DND-41 (cell line): ENCODE measurements at regions not wholly inside any gene's neighbourhood (a gene's known extent, or its start where the extent isn't known, plus 50 kb on each side); places are given as distances from the start of the nearest gene placed in this dataset.

ENCODE experiments used
- ATAC-seq: fragments of 200-7000 bp; cut with Tn5 transposase; 3 replicates; pipeline ENCODE4 v1.9.1; 2021; ENCODE audit warnings: low read depth; ENCODE audit not compliant: insufficient read depth
- DNase-seq: peaks from one replicate; pipeline ENCODE4 v3.0.0-alpha.2; 2020
- H2AFZ ChIP-seq: 2 replicates; pipeline ENCODE4 v1.6.0; 2012; ENCODE audit warnings: low read depth, low read length
- H3K27ac ChIP-seq: 2 replicates; pipeline ENCODE4 v1.5.1; 2012; ENCODE audit warnings: low read length, inconsistent platforms
- H3K27me3 ChIP-seq: fragments of 200-600 bp; sonication (generic); 2 replicates; pipeline ENCODE4 v1.6.0; 2012; ENCODE audit warnings: low read length, mild to moderate bottlenecking, inconsistent platforms; ENCODE audit not compliant: insufficient read depth, poor library complexity
- H3K36me3 ChIP-seq: 2 replicates; pipeline ENCODE4 v1.5.1; 2012; ENCODE audit warnings: low read length, inconsistent platforms; ENCODE audit not compliant: insufficient read depth
- H3K4me1 ChIP-seq: 2 replicates; pipeline ENCODE4 v1.5.1; 2012; ENCODE audit warnings: mild to moderate bottlenecking, low read length; ENCODE audit not compliant: insufficient read depth
- H3K4me2 ChIP-seq: 2 replicates; pipeline ENCODE4 v1.6.0; 2012; ENCODE audit warnings: mild to moderate bottlenecking, moderate library complexity, low read length, inconsistent platforms; ENCODE audit not compliant: insufficient read depth
- H3K4me3 ChIP-seq, 2 experiments: fragments of 200-600 bp in 1 of 2; shearing (Covaris generic) in 1 of 2; 2 replicates each; pipeline ENCODE4 v1.5.1; 2012 to 2016; ENCODE audit warnings: inconsistent platforms in 2 of 2, low read length in 2 of 2, mild to moderate bottlenecking in 2 of 2, low read depth in 1 of 2, moderate library complexity in 1 of 2
- H3K79me2 ChIP-seq: 2 replicates; pipeline ENCODE4 v1.6.0; 2012; ENCODE audit warnings: low read length, inconsistent platforms; ENCODE audit not compliant: insufficient read depth
- H3K9ac ChIP-seq: 2 replicates; pipeline ENCODE4 v1.6.0; 2012; ENCODE audit warnings: low read depth, mild to moderate bottlenecking, inconsistent platforms, low read length, moderate library complexity
- H3K9me3 ChIP-seq: 2 replicates; pipeline ENCODE4 v1.5.1; 2012; ENCODE audit warnings: low read length, moderate library complexity, mild to moderate bottlenecking, inconsistent platforms; ENCODE audit not compliant: insufficient read depth, severe bottlenecking
- H4K20me1 ChIP-seq: 2 replicates; pipeline ENCODE4 v1.6.0; 2012; ENCODE audit warnings: low read length; ENCODE audit not compliant: insufficient read depth
- EZH2 ChIP-seq: IDR thresholded peaks from 3 replicates; pipeline ENCODE4 v1.6.1; 2012; ENCODE audit warnings: borderline replicate concordance, low read depth, mild to moderate bottlenecking, moderate library complexity, low read length, inconsistent platforms; ENCODE audit not compliant: severe bottlenecking
- TF ChIP-seq, protein P1 (sequence below): IDR thresholded peaks from 2 replicates; pipeline ENCODE4 v1.5.1; 2012; ENCODE audit warnings: borderline replicate concordance, low read length, moderate library complexity, mild to moderate bottlenecking; ENCODE audit not compliant: poor library complexity, severe bottlenecking; ENCODE audit errors: extremely low read depth

DNA sequence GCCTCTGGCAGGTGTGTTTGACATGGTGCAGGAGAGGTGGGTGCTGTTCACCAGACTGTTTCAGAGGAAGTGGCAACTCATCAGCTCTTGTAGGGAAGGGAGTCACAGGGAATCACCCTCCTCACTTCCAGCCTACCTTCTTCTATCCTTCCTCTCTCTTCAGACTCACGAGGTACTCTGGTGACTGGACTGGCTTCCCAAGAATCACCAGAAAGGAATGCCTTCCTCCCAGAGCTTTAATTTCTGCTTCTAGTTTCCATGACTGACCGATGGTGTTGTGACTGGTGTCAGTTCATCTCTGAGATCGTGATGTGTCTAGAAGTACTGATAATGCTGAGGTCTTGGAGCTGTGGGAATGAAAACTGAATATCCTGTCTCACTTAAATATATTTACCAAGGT is 247.3 kb downstream of the KCTD12 start:
- Histone ChIP-seq H3K79me2 (no peaks in the 10 kb centered on the region), H2AFZ (no peak overlapping the region), H3K36me3 (no peaks in the 10 kb centered on the region), H3K9ac (no peak overlapping the region), H3K27ac (no peak overlapping the region), H3K9me3 (no peaks in the 10 kb centered on the region), H3K27me3 (no peaks in the 10 kb centered on the region), H3K4me1 (no peaks in the 10 kb centered on the region), H3K4me2 (no peak overlapping the region), H4K20me1 (no peaks in the 10 kb centered on the region), H3K4me3 (no peak overlapping the region)
- DNase-seq, result no peak
- ATAC-seq, result no peak
- no peak for TF ChIP-seq EZH2
- TF ChIP-seq, protein P1, sequence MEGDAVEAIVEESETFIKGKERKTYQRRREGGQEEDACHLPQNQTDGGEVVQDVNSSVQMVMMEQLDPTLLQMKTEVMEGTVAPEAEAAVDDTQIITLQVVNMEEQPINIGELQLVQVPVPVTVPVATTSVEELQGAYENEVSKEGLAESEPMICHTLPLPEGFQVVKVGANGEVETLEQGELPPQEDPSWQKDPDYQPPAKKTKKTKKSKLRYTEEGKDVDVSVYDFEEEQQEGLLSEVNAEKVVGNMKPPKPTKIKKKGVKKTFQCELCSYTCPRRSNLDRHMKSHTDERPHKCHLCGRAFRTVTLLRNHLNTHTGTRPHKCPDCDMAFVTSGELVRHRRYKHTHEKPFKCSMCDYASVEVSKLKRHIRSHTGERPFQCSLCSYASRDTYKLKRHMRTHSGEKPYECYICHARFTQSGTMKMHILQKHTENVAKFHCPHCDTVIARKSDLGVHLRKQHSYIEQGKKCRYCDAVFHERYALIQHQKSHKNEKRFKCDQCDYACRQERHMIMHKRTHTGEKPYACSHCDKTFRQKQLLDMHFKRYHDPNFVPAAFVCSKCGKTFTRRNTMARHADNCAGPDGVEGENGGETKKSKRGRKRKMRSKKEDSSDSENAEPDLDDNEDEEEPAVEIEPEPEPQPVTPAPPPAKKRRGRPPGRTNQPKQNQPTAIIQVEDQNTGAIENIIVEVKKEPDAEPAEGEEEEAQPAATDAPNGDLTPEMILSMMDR, result no peak

DNA sequence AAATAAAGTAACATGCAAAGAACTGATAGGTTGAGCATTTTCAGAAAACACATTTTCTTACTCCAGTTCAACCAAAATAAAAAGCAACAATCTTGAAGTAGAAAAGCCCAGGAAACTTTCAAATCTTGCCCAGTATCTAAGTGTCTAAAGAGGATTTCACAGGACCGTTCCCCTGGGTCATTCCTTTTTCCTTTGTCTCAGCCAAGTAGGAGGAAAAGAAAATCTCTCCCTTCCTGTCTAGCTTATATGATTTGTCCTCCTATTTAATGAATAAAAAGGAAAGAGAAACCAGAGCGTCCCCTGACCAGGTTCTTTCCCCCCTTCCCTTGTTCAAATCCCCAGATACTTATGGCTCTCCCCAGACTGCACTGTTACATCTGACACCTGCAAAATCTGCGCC is 248.0 kb downstream of the KCTD12 start:
- H3K9me3 ChIP-seq, result no peaks in the 10 kb centered on the region
- H3K79me2 ChIP-seq, result no peaks in the 10 kb centered on the region
- no peak overlapping the region for H3K9ac ChIP-seq
- H4K20me1 ChIP-seq, result no peaks in the 10 kb centered on the region
- ATAC-seq (no peak), DNase-seq (no peak)
- TF ChIP-seq EZH2, result no peak
- TF ChIP-seq, protein P1, result no peak
- no peaks in the 10 kb centered on the region for H3K36me3 ChIP-seq
- H3K27ac ChIP-seq, result no peak overlapping the region
- H3K4me3 ChIP-seq, result no peak overlapping the region
- H3K4me2 ChIP-seq, result no peak overlapping the region
- H3K4me1 ChIP-seq, result no peaks in the 10 kb centered on the region
- H3K27me3 ChIP-seq, result no peaks in the 10 kb centered on the region
- H2AFZ ChIP-seq, result no peak overlapping the region

DNA sequence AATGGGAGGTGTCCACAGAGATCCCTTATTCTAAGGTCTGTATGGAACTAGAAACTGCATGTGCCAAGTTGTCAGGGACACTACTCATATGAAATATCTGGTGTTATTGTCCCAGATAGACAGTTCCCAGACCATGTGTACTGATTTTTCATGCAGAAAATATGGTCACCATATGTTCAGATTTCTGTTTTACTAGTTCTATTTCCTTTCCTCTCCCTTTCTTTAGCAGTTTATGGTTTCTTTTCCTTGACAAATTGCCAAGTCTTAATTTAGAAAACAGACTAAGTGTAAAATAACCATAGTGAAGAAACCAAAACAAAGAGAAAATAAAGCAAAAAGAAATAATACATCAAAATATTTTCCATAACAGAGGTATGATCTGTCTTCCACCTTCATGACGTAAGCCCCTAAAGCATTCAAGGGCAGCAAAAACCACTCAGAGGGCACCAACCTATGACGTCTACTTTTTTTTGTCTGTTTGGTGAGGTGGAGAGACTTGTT is 248.5 kb downstream of the KCTD12 start:
- H3K9ac ChIP-seq, result no peak overlapping the region
- no peak for DNase-seq
- no peak overlapping the region for H2AFZ ChIP-seq
- H3K4me2 ChIP-seq, result no peak overlapping the region
- H4K20me1 ChIP-seq, result no peaks in the 10 kb centered on the region
- H3K4me3 ChIP-seq, result no peak overlapping the region
- H3K27me3 ChIP-seq, result no peaks in the 10 kb centered on the region
- H3K79me2 ChIP-seq, result no peaks in the 10 kb centered on the region
- H3K36me3 ChIP-seq, result no peaks in the 10 kb centered on the region
- H3K27ac ChIP-seq, result no peak overlapping the region
- no peak for ATAC-seq
- TF ChIP-seq, protein P1, result no peak
- no peak for TF ChIP-seq EZH2
- no peaks in the 10 kb centered on the region for H3K9me3 ChIP-seq
- no peaks in the 10 kb centered on the region for H3K4me1 ChIP-seq

DNA sequence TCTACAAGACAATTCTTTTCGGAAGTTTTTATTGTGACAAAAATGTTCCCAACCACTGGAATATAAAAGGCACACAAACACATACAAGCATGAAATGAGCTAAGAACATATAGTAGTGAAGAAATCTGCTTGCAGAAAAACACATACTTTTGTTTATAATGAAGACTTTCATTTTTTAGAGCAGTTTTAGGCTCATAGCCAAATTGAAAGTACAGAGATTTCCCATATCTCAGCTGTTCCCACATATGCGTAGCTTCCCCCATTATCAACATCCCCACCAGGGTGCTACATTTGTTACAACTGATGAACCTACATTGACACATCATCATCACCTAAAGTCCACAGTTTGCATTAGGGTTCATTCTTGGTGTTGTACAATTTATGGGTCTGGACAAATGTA is 249.4 kb downstream of the KCTD12 start:
- H3K9ac ChIP-seq, result no peak overlapping the region
- ATAC-seq (no peak), DNase-seq (no peak)
- H3K79me2 ChIP-seq, result no peaks in the 10 kb centered on the region
- H3K9me3 ChIP-seq, result no peaks in the 10 kb centered on the region
- no peaks in the 10 kb centered on the region for H4K20me1 ChIP-seq
- H3K4me2 ChIP-seq, result no peak overlapping the region
- no peak overlapping the region for H3K27ac ChIP-seq
- TF ChIP-seq, protein P1, result no peak
- no peak for TF ChIP-seq EZH2
- no peak overlapping the region for H2AFZ ChIP-seq
- H3K27me3 ChIP-seq, result no peaks in the 10 kb centered on the region
- no peak overlapping the region for H3K4me3 ChIP-seq
- no peaks in the 10 kb centered on the region for H3K4me1 ChIP-seq
- H3K36me3 ChIP-seq, result no peaks in the 10 kb centered on the region
